H1 (cell line): ENCODE measurements at regions not wholly inside any gene's neighbourhood (a gene's known extent, or its start where the extent isn't known, plus 50 kb on each side); places are given as distances from the start of the nearest gene placed in this dataset.

ENCODE experiments used
- CTCF ChIA-PET: fragments of 300-600 bp; sonication (Branson Sonifier 250); formaldehyde crosslinking; loops from one replicate; lab custom pipeline; 2021; ENCODE audit not compliant: partially characterized antibody; lab: Charles Lee
- POLR2A ChIA-PET: fragments of 300-600 bp; sonication (Branson Sonifier 250); formaldehyde crosslinking; loops from one replicate; lab custom pipeline; 2021; ENCODE audit warnings: inconsistent platforms; ENCODE audit not compliant: partially characterized antibody; lab: Charles Lee
- DNase-seq, 2 experiments: peaks; one replicate each; pipeline versions ENCODE4 v3.0.0 to v3.0.0-alpha.2; 2010 to 2022; ENCODE audit warnings: low spot score in 2 of 2, low read depth in 1 of 2, mixed read lengths in 1 of 2
- FAIRE-seq: peaks from 2 replicates; lab custom pipeline; 2011; peaks lifted over from hg19 to GRCh38; lab: Jason Lieb, UNC
- H2AFZ ChIP-seq: 2 replicates; pipeline ENCODE4 v1.8.1; 2012; ENCODE audit warnings: low read length, inconsistent platforms
- H2AK5ac ChIP-seq: 2 replicates; pipeline ENCODE4 v1.6.1; 2013; ENCODE audit warnings: low read depth, low read length
- H2BK120ac ChIP-seq: replicated peaks from 2 replicates; pipeline ENCODE3; 2013; ENCODE audit warnings: low read depth, low read length, inconsistent platforms
- H2BK12ac ChIP-seq: 2 replicates; pipeline ENCODE4 v1.6.1; 2013; ENCODE audit warnings: low read depth, low read length
- H2BK15ac ChIP-seq: 2 replicates; pipeline ENCODE4 v1.6.1; 2013; ENCODE audit warnings: low read length
- H2BK20ac ChIP-seq: 2 replicates; pipeline ENCODE4 v1.6.1; 2013; ENCODE audit warnings: low read length
- H2BK5ac ChIP-seq: 2 replicates; pipeline ENCODE4 v1.6.1; 2013; ENCODE audit warnings: low read depth, low read length
- H3K14ac ChIP-seq: 2 replicates; pipeline ENCODE4 v1.6.1; 2013; ENCODE audit warnings: inconsistent platforms; ENCODE audit not compliant: insufficient read length
- H3K18ac ChIP-seq: 2 replicates; pipeline ENCODE4 v1.6.1; 2013; ENCODE audit warnings: low read length; ENCODE audit errors: extremely low read depth
- H3K23ac ChIP-seq: 2 replicates; pipeline ENCODE4 v1.6.1; 2013; ENCODE audit warnings: inconsistent platforms; ENCODE audit not compliant: insufficient read length
- H3K23me2 ChIP-seq: 2 replicates; pipeline ENCODE4 v1.6.1; 2013; ENCODE audit warnings: low read depth, low read length
- H3K27ac ChIP-seq: 2 replicates; pipeline ENCODE4 v1.6.1; 2011; ENCODE audit warnings: low read depth, low read length, inconsistent platforms
- H3K27me3 ChIP-seq, 4 experiments: replicated peaks in 1 of 4; 1 replicate in 1 of 4; 2 replicates in 3 of 4; pipeline versions ENCODE4 v1.6.1 to v1.8.1; 2011 to 2013; ENCODE audit warnings: low read length in 3 of 4, mild to moderate bottlenecking in 3 of 4, inconsistent platforms in 2 of 4, mixed read lengths in 2 of 4, moderate library complexity in 1 of 4; ENCODE audit not compliant: control insufficient read depth in 3 of 4, insufficient read depth in 3 of 4; ENCODE audit errors: extremely low read depth in 1 of 4
- H3K36me3 ChIP-seq, 4 experiments: 2 replicates each; pipeline versions ENCODE4 v1.6.1 to v1.8.1; 2011 to 2013; ENCODE audit warnings: mild to moderate bottlenecking in 4 of 4, low read length in 3 of 4, moderate library complexity in 2 of 4, control low read depth in 1 of 4, inconsistent platforms in 1 of 4; ENCODE audit not compliant: insufficient read depth in 4 of 4, control insufficient read depth in 2 of 4
- H3K4ac ChIP-seq: replicated peaks from 2 replicates; pipeline ENCODE3; 2013; ENCODE audit warnings: low read length, low read depth, mixed read lengths, inconsistent platforms; ENCODE audit not compliant: insufficient read length
- H3K4me1 ChIP-seq, 4 experiments: replicated peaks in 1 of 4; 1 replicate in 1 of 4; 2 replicates in 3 of 4; pipeline versions ENCODE4 v1.6.1 to v1.8.1; 2011 to 2013; ENCODE audit warnings: low read length in 3 of 4, inconsistent platforms in 2 of 4, mixed read lengths in 1 of 4; ENCODE audit not compliant: insufficient read depth in 4 of 4, control insufficient read depth in 3 of 4
- H3K4me2 ChIP-seq, 2 experiments: 2 replicates each; pipeline versions ENCODE4 v1.6.1 to v1.8.1; 2011 to 2013; ENCODE audit warnings: low read depth in 2 of 2, low read length in 2 of 2, control low read depth in 1 of 2, inconsistent platforms in 1 of 2, mild to moderate bottlenecking in 1 of 2; ENCODE audit not compliant: insufficient read depth in 1 of 2
- H3K4me3 ChIP-seq, 4 experiments: fragments of 200-600, 300-600 bp in 1 of 4; sonication (generic), shearing (Covaris generic), sonication (Bioruptor Twin) in 1 of 4; 2 replicates each; pipeline versions ENCODE4 v1.5.1 to v1.8.1; 2011 to 2016; ENCODE audit warnings: low read length in 4 of 4, low read depth in 3 of 4, control low read depth in 2 of 4, inconsistent platforms in 2 of 4, mild to moderate bottlenecking in 2 of 4, mixed read lengths in 1 of 4, moderate library complexity in 1 of 4; ENCODE audit not compliant: insufficient read depth in 2 of 4; ENCODE audit errors: extremely low read depth in 1 of 4
- H3K56ac ChIP-seq: replicated peaks from 2 replicates; pipeline ENCODE3; 2013; ENCODE audit warnings: low read depth, mild to moderate bottlenecking, mixed read lengths, low read length, inconsistent platforms; ENCODE audit not compliant: insufficient read length
- H3K79me1 ChIP-seq: 2 replicates; pipeline ENCODE4 v1.6.1; 2013; ENCODE audit warnings: low read depth, low read length, control low read depth
- H3K79me2 ChIP-seq, 2 experiments: 2 replicates each; pipeline versions ENCODE4 v1.6.1 to v1.8.1; 2012 to 2013; ENCODE audit warnings: low read length in 2 of 2, mild to moderate bottlenecking in 2 of 2, inconsistent platforms in 1 of 2; ENCODE audit not compliant: insufficient read depth in 2 of 2, control insufficient read depth in 1 of 2
- H3K9ac ChIP-seq, 4 experiments: replicated peaks in 1 of 4; 1 replicate in 1 of 4; 2 replicates in 3 of 4; pipeline versions ENCODE4 v1.6.1 to v1.8.1; 2011 to 2013; ENCODE audit warnings: low read depth in 3 of 4, low read length in 3 of 4, control low read depth in 2 of 4, mild to moderate bottlenecking in 2 of 4, moderate library complexity in 2 of 4, inconsistent platforms in 1 of 4; ENCODE audit errors: extremely low read depth in 1 of 4
- H3K9me3 ChIP-seq, 2 experiments: 2 replicates each; pipeline versions ENCODE4 v1.6.1 to v1.8.1; 2012 to 2013; ENCODE audit warnings: mild to moderate bottlenecking in 2 of 2, moderate library complexity in 2 of 2, control low read depth in 1 of 2, inconsistent platforms in 1 of 2, low read depth in 1 of 2, low read length in 1 of 2, mixed read lengths in 1 of 2; ENCODE audit not compliant: insufficient read depth in 2 of 2
- H4K20me1 ChIP-seq, 2 experiments: replicated peaks in 1 of 2; 2 replicates each; pipeline versions ENCODE3 to v1.8.1; 2011 to 2013; ENCODE audit warnings: inconsistent platforms in 2 of 2, low read length in 2 of 2, mild to moderate bottlenecking in 1 of 2; ENCODE audit not compliant: insufficient read depth in 2 of 2, control insufficient read depth in 1 of 2
- H4K5ac ChIP-seq: 2 replicates; pipeline ENCODE4 v1.6.1; 2013; ENCODE audit warnings: low read length, low read depth, mixed read lengths, inconsistent platforms; ENCODE audit not compliant: insufficient read length
- H4K8ac ChIP-seq: 2 replicates; pipeline ENCODE4 v1.8.0; 2013; ENCODE audit warnings: mild to moderate bottlenecking, moderate library complexity, low read length, inconsistent platforms; ENCODE audit not compliant: insufficient read depth; ENCODE audit errors: extremely low read depth
- H4K91ac ChIP-seq: replicated peaks from 2 replicates; pipeline ENCODE3; 2013; ENCODE audit warnings: low read length, mixed read lengths, inconsistent platforms; ENCODE audit not compliant: insufficient read length
- ASH2L ChIP-seq: fragments of 200-600, 300-600 bp; sonication (generic); IDR thresholded peaks from one replicate; pipeline ENCODE4 v1.7.1; 2017; ENCODE audit warnings: low read length
- CREB1 ChIP-seq: IDR thresholded peaks from 2 replicates; pipeline ENCODE4 v1.6.1; 2012; ENCODE audit warnings: inconsistent platforms
- CTBP2 ChIP-seq: IDR thresholded peaks from 2 replicates; pipeline ENCODE4 v1.7.0; 2011; ENCODE audit warnings: borderline replicate concordance, mild to moderate bottlenecking, moderate library complexity, mixed read lengths, low read length; ENCODE audit not compliant: insufficient read depth, insufficient read length
- EGR1 ChIP-seq: IDR thresholded peaks from 2 replicates; pipeline ENCODE4 v1.6.1; 2011; ENCODE audit warnings: low read depth, low read length, borderline replicate concordance
- GTF2F1 ChIP-seq: IDR thresholded peaks from 2 replicates; pipeline ENCODE4 v1.6.1; 2012; ENCODE audit warnings: low read depth, low read length, improper control_type of control experiment, borderline replicate concordance
- KDM4A ChIP-seq: IDR thresholded peaks from one replicate; pipeline ENCODE4 v1.7.1; 2012; ENCODE audit warnings: low read depth, mild to moderate bottlenecking, moderate library complexity, low read length, inconsistent platforms; ENCODE audit not compliant: severe bottlenecking
- NRF1 ChIP-seq: IDR thresholded peaks from 2 replicates; pipeline ENCODE4 v1.6.1; 2011; ENCODE audit warnings: mild to moderate bottlenecking, low read depth, low read length, improper control_type of control experiment
- RBBP5 ChIP-seq: IDR thresholded peaks from 2 replicates; pipeline ENCODE4 v1.7.1; 2012; ENCODE audit warnings: low read depth, mild to moderate bottlenecking, inconsistent platforms, low read length, moderate library complexity, borderline replicate concordance
- RFX5 ChIP-seq: IDR thresholded peaks from 2 replicates; pipeline ENCODE4 v1.6.1; 2011; ENCODE audit warnings: low read depth, low read length, improper control_type of control experiment, borderline replicate concordance
- RXRA ChIP-seq: IDR thresholded peaks from 2 replicates; pipeline ENCODE4 v1.6.1; 2011; ENCODE audit warnings: low read depth, mild to moderate bottlenecking, low read length, moderate library complexity; ENCODE audit not compliant: insufficient read depth
- SIRT6 ChIP-seq: IDR thresholded peaks from one replicate; pipeline ENCODE4 v1.7.1; 2012; ENCODE audit warnings: low read length, inconsistent platforms
- SP2 ChIP-seq: IDR thresholded peaks from 2 replicates; pipeline ENCODE4 v1.6.1; 2012; ENCODE audit warnings: mild to moderate bottlenecking, low read length, inconsistent platforms
- TAF1 ChIP-seq: IDR thresholded peaks from 2 replicates; pipeline ENCODE4 v1.6.1; 2011; ENCODE audit warnings: mild to moderate bottlenecking, low read depth, low read length
- YY1 ChIP-seq: IDR thresholded peaks from 2 replicates; pipeline ENCODE4 v1.6.1; 2011; ENCODE audit warnings: low read depth, mild to moderate bottlenecking, low read length
- WGBS, 2 experiments: shearing (Covaris generic) in 1 of 2; methylation state at CpG; one replicate each; pipeline versions ENCODE4 v1.1.6 to v1.1.7; 2013 to 2015; ENCODE audit warnings: low lambda C conversion rate in 2 of 2, mixed read lengths in 2 of 2, inconsistent platforms in 1 of 2, low coverage in 1 of 2, missing lambda C conversion rate in 1 of 2; ENCODE audit not compliant: insufficient replicate concordance in 2 of 2, insufficient coverage in 1 of 2, insufficient read length in 1 of 2; ENCODE audit errors: extremely low coverage in 1 of 2, missing lambda C conversion rate in 1 of 2; 5-methylcytosine and 5-hydroxymethylcytosine counted together
- TF ChIP-seq, protein P1 (sequence below): IDR thresholded peaks from 2 replicates; pipeline ENCODE4 v1.6.1; 2011; ENCODE audit warnings: low read depth, mild to moderate bottlenecking, low read length; ENCODE audit not compliant: insufficient read depth
- TF ChIP-seq, protein P2 (sequence below): IDR thresholded peaks from 2 replicates; pipeline ENCODE4 v1.6.1; 2012; ENCODE audit warnings: inconsistent platforms

DNA sequence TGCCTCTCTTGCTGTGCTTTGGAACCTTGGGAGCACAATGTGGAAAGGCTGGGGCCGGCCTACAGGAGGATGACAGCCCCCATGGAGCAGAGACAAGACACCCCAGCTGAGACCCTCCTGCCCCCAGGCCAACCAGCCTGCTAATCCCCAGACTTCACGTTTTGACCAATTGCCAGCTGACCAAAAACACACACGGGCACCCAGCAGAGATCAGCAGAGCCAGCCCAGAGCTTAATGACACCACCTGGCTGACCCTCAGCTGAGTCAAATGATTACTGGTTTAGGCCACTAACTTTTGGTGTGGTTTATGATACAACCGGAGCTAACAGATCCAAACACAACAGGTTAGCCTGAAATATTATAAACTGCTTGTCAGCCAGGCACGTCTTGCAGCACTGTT, 111.2 kb upstream of the KIF5B start:
- POLR2A ChIA-PET = no interaction called here
- no peak overlapping the region for H2BK12ac ChIP-seq
- no peak overlapping the region for H2AK5ac ChIP-seq
- H3K9ac ChIP-seq = no peak overlapping the region
- H3K36me3 ChIP-seq = no peaks in the 10 kb centered on the region
- no peaks in the 10 kb centered on the region for H3K4me1 ChIP-seq
- H3K4me3 ChIP-seq = no peak overlapping the region
- no peaks in the 10 kb centered on the region for H3K79me1 ChIP-seq
- FAIRE-seq = no peak
- no peak overlapping the region for H3K18ac ChIP-seq
- no peaks in the 10 kb centered on the region for H3K27me3 ChIP-seq
- H3K27ac ChIP-seq = no peak overlapping the region
- no peaks in the 10 kb centered on the region for H3K79me2 ChIP-seq
- H4K5ac ChIP-seq = no peak overlapping the region
- no peak overlapping the region for H4K91ac ChIP-seq
- no peak for DNase-seq
- H2BK5ac ChIP-seq = no peak overlapping the region
- no peak overlapping the region for H2BK120ac ChIP-seq
- H3K14ac ChIP-seq = no peak overlapping the region
- H2BK15ac ChIP-seq = no peak overlapping the region
- H3K4me2 ChIP-seq = no peak overlapping the region
- H3K56ac ChIP-seq = no peak overlapping the region
- no peak overlapping the region for H3K23ac ChIP-seq
- H2AFZ ChIP-seq = no peak overlapping the region
- H2BK20ac ChIP-seq = no peak overlapping the region
- H4K8ac ChIP-seq = peak overlapping the region; percentile 71
- H3K9me3 ChIP-seq = no peaks in the 10 kb centered on the region
- TF ChIP-seq CREB1 (no peak), TAF1 (no peak), ASH2L (no peak), RFX5 (no peak), RXRA (no peak), SP2 (no peak), NRF1 (no peak), SIRT6 (no peak), EGR1 (no peak), KDM4A (no peak), YY1 (no peak), CTBP2 (no peak), GTF2F1 (no peak), RBBP5 (no peak)
- TF ChIP-seq, protein P1, sequence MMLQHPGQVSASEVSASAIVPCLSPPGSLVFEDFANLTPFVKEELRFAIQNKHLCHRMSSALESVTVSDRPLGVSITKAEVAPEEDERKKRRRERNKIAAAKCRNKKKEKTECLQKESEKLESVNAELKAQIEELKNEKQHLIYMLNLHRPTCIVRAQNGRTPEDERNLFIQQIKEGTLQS = no peak
- TF ChIP-seq, protein P2, sequence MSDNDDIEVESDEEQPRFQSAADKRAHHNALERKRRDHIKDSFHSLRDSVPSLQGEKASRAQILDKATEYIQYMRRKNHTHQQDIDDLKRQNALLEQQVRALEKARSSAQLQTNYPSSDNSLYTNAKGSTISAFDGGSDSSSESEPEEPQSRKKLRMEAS = no peak
- no peaks in the 10 kb centered on the region for H4K20me1 ChIP-seq
- CTCF ChIA-PET = interaction anchor here (0.6 kb wide), 1 partner anchor 388 kb away, joined by 3 read pairs; no protein-coding TSS in a partner anchor
- 84% methylated on average over 5 of the region's 5 CpGs; no CpG with 5 or more reads in 1 of the 2 experiments for WGBS, 2 experiments
- no peak overlapping the region for H3K4ac ChIP-seq
- H3K23me2 ChIP-seq = no peaks in the 10 kb centered on the region
